ENCODE measurements at regions not wholly inside any gene's neighbourhood (a gene's known extent, or its start where the extent isn't known, plus 50 kb on each side); places are given as distances from the start of the nearest gene placed in this dataset.

GRCh38 chr3:76015496-76015895 lies 230.1 kb upstream of the ZNF717 start:
- Histone ChIP-seq H3K4me2 (replicated peaks; ENCODE audit: low read depth, low read length, poor library complexity, severe bottlenecking) (no peak overlapping the region), H3K27me3 (replicated peaks in 1 of 4; ENCODE audit: control extremely low read depth in 1 of 4, control insufficient read depth in 3 of 4, insufficient read depth in 4 of 4, low read length in 3 of 4) (no peaks in the 10 kb centered on the region), H3K36me3 (replicated peaks in 1 of 2; ENCODE audit: control extremely low read depth in 1 of 2, control insufficient read depth in 1 of 2, extremely low read depth in 1 of 2, insufficient read depth in 2 of 2, low read length in 1 of 2) (no peaks in the 10 kb centered on the region), H3K4me3 (ENCODE audit: control extremely low read depth in 1 of 5, extremely low read depth in 1 of 5, insufficient read depth in 1 of 5, low read depth in 2 of 5, low read length in 4 of 5) (no peak overlapping the region), H3K9ac (ENCODE audit: low read length) (no peak overlapping the region), H3K4me1 (ENCODE audit: control insufficient read depth in 2 of 2, insufficient read depth in 2 of 2, low read length in 2 of 2) (no peaks in the 10 kb centered on the region), H3K27ac (ENCODE audit: low read length in 2 of 2) (no peak overlapping the region), H4K20me1 (ENCODE audit: control insufficient read depth, insufficient read depth, low read length, poor library complexity, severe bottlenecking) (no peaks in the 10 kb centered on the region), H3K9me3 (ENCODE audit: control extremely low read depth in 1 of 3, control insufficient read depth in 2 of 3, insufficient read depth in 1 of 3, low read length in 2 of 3) (peaks cover 0 to 3% (median 0%) of the 10 kb centered on the region in 3 donors), H2AFZ (ENCODE audit: insufficient read depth, low read depth, low read length, poor library complexity, severe bottlenecking) (no peak overlapping the region), H3K79me2 (ENCODE audit: control insufficient read depth, insufficient read depth, low read length) (no peaks in the 10 kb centered on the region)
- ATAC-seq (ENCODE audit: low read depth), result no peak
- Mint-ChIP-seq H3K4me1 (no peaks in the 10 kb centered on the region), H3K27me3 (no peaks in the 10 kb centered on the region), H3K9me3 (ENCODE audit: insufficient read depth) (no peaks in the 10 kb centered on the region), H3K27ac (no peak overlapping the region), H3K4me3 (no peak overlapping the region)
- no peak for TF ChIP-seq CTCF (IDR thresholded peaks at IDR 0.05)
- TF ChIP-seq EZH2 (IDR thresholded peaks at IDR 0.05; ENCODE audit: borderline replicate concordance, insufficient read depth, low read depth, low read length, poor library complexity, severe bottlenecking), result no peak
- ChIA-PET POLR2A (no interaction called here), CTCF (no interaction called here)
- 100% methylated on average over 2 of the region's 2 CpGs for WGBS (ENCODE audit: insufficient coverage)
- no peak for DNase-seq
- intact Hi-C loops (cut with micrococcal nuclease), result no loop called here

- no peak for ATAC-seq (ENCODE audit: low read depth)
- intact Hi-C loops (cut with micrococcal nuclease), result no loop called here
Observed at GRCh38 chr3:76016111-76016510, 230.8 kb upstream of the ZNF717 start.

More at GRCh38 chr3:76016111-76016510, 230.8 kb upstream of the ZNF717 start:
- ChIA-PET CTCF (no interaction called here), POLR2A (no interaction called here)
- H3K4me1 Mint-ChIP-seq, result no peaks in the 10 kb centered on the region
- no peak overlapping the region for H3K27ac ChIP-seq (ENCODE audit: low read length in 2 of 2)
- no peak overlapping the region for H3K27ac Mint-ChIP-seq
- H3K4me2 ChIP-seq (replicated peaks; ENCODE audit: low read depth, low read length, poor library complexity, severe bottlenecking), result no peak overlapping the region
- no peaks in the 10 kb centered on the region for H3K4me1 ChIP-seq (ENCODE audit: control insufficient read depth in 2 of 2, insufficient read depth in 2 of 2, low read length in 2 of 2)
- H3K9me3 ChIP-seq (ENCODE audit: control extremely low read depth in 1 of 3, control insufficient read depth in 2 of 3, insufficient read depth in 1 of 3, low read length in 2 of 3), result peaks cover 0 to 3% (median 0%) of the 10 kb centered on the region in 3 donors
- H3K27me3 Mint-ChIP-seq, result no peaks in the 10 kb centered on the region
- 96% methylated on average over 3 of the region's 6 CpGs for WGBS (ENCODE audit: insufficient coverage)
- no peaks in the 10 kb centered on the region for H3K79me2 ChIP-seq (ENCODE audit: control insufficient read depth, insufficient read depth, low read length)
- no peak overlapping the region for H3K4me3 Mint-ChIP-seq
- H3K9ac ChIP-seq (ENCODE audit: low read length), result no peak overlapping the region
- DNase-seq, result no peak
- TF ChIP-seq CTCF (IDR thresholded peaks at IDR 0.05) (no peak), EZH2 (IDR thresholded peaks at IDR 0.05; ENCODE audit: borderline replicate concordance, insufficient read depth, low read depth, low read length, poor library complexity, severe bottlenecking) (no peak)
- no peak overlapping the region for H2AFZ ChIP-seq (ENCODE audit: insufficient read depth, low read depth, low read length, poor library complexity, severe bottlenecking)
- no peaks in the 10 kb centered on the region for H3K36me3 ChIP-seq (replicated peaks in 1 of 2; ENCODE audit: control extremely low read depth in 1 of 2, control insufficient read depth in 1 of 2, extremely low read depth in 1 of 2, insufficient read depth in 2 of 2, low read length in 1 of 2)
- no peaks in the 10 kb centered on the region for H3K27me3 ChIP-seq (replicated peaks in 1 of 4; ENCODE audit: control extremely low read depth in 1 of 4, control insufficient read depth in 3 of 4, insufficient read depth in 4 of 4, low read length in 3 of 4)
- no peaks in the 10 kb centered on the region for H3K9me3 Mint-ChIP-seq (ENCODE audit: insufficient read depth)
- no peak overlapping the region for H3K4me3 ChIP-seq (ENCODE audit: control extremely low read depth in 1 of 5, extremely low read depth in 1 of 5, insufficient read depth in 1 of 5, low read depth in 2 of 5, low read length in 4 of 5)
- no peaks in the 10 kb centered on the region for H4K20me1 ChIP-seq (ENCODE audit: control insufficient read depth, insufficient read depth, low read length, poor library complexity, severe bottlenecking)
